Activated CD4-positive, alpha-beta T cell treated with anti-CD3 and anti-CD28 coated beads for 4 hours (primary cell): ENCODE measurements at regions not wholly inside any gene's neighbourhood (a gene's known extent, or its start where the extent isn't known, plus 50 kb on each side); places are given as distances from the start of the nearest gene placed in this dataset.
"Not testable (repeated sequence)": the region's sequence is repeated elsewhere in the genome, so short reads cannot be mapped to it uniquely, and the experiment has no call there.

ENCODE experiments used
- DNase-seq, 2 donors: peaks; one replicate each; pipeline ENCODE4 v3.0.0-alpha.2; 2020

GRCh38 chr16:29141586-29142324 lies 156.9 kb downstream of the LAT start:
- no peak for DNase-seq

DNA sequence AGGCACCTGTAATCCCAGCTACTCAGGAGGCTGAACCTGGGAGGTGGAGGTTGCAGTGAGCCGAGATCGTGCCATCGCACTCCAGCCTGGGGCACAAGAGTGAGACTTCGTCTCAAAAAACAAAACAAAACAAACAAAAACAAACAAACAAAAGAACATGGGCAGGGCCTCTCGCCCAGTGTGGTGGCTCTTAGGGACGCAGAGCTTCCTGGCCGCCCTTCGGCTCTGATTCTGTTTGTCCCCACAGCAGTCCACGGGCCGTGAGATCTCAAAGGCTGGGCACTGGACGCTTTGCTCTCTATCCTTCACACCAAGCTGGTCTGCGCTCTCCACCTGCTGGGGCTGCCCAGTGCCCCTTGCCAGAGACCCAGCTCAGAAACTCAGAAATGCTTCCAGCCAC lies 156.3 kb downstream of the LAT start:
- not testable (repeated sequence) for DNase-seq

- not testable (repeated sequence) for DNase-seq
These were observed 155.3 kb downstream of the LAT start for GRCh38 chr16:29139901-29140855.

DNA sequence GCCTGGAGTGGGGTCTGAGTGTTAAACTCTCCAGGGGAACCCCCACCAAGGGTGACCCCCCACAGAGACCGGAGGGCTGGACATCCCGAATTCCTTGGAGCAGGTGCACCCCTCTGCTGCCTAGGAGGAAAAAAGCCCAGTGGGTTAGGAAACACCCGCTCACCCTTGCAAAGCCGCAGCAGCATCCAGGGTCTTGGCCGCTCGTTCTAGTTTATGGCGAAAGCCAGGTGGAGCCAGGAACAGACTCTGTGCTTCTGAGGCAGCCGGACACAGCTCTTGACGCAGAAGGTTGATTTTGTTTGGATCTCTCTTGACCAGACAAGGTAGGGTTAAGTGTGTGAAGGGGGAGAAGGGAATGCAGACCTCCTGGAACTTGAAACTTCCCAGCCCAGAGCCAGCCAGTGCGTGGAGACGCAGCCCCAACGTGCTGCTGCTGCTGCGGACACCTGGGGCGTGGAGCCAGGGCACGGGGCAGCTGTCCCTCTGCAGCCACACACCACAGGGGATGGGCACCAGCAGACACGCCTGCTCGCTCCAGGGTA lies 154.5 kb downstream of the LAT start:
- DNase-seq, result no peak

GRCh38 chr16:29138698-29139097 lies 153.8 kb downstream of the LAT start:
- DNase-seq, result not testable (repeated sequence)

DNA sequence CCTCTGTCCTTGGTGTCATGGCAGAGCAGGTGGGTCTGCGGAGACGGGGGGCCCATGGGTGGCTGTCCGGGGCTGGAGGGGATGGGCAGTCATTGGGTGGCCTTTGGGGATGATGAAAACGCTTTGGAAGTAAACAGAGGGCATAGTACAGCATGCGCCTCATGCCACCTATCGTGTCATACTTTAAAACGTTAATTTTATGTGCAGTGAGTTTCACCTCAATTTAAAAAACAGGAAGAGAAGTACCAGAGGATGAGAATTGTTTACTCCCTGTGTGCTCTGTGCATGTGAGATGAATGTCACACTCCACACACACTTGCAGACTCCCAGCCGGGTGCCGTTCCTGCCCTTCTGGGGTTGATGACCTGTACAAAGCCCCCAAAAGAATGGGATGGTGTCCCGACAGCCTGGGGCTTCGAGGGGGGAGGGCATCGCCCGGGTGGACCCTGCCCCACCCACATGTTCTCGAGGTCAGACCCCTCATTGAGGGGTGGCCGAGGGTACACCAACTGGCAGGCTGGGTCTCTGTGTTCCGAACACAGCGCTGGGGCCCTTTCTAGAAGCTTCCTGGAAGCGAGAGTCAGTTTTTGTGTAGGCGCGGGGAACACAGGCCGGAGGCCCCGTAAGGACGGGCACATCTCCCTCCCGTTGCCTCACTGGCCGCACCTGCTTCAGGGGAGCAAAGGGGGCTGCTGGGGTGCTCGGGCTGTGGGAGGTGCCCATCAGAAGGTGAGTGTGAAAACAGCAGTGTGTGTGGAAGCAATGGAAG lies 153.2 kb downstream of the LAT start:
- DNase-seq, result not testable (repeated sequence)

- not testable (repeated sequence) for DNase-seq
These were observed 152.6 kb downstream of the LAT start for GRCh38 chr16:29137461-29137860.

DNA sequence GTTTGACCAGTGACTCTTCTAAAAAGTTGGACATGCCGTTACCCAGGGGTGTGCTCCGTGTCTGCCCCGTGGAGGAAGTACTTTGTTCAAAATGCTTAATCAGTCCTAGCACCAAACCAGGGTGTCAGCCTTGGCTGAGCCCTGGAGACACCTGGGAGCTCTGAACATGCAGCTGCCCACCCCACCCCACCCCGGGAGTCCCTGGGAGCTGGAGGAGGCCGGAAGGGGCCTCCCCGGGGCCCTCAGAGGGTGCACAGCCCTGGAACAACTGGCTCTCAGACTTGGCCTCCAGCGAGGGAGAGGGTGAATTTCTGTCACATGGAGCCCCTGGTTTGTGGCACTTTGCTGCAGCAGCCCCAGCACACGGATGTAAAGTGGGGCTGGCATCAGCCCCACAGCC lies 152.1 kb downstream of the LAT start:
- not testable (repeated sequence) for DNase-seq

GRCh38 chr16:29136046-29136696 lies 151.3 kb downstream of the LAT start:
- DNase-seq, result not testable (repeated sequence)

DNA sequence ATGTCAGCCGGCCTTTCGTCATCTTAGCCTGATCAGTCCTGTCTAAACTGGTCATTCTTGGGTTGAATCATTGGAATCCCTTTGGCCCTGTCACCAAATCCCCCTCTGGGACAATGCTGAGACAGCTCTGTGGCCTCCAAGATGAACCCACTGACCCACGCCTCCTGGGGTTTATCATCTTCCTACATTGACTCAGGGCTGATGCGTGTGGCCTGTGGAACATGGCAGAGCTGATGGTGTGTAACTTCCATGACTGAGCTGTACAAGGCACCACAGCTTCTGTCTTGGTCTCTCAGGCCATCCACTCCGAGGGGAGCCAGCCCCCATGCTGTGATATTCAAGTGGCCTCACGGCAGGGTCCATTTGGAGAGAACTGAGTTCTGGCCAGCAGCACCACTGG lies 150.2 kb downstream of the LAT start:
- DNase-seq, result not testable (repeated sequence)

DNA sequence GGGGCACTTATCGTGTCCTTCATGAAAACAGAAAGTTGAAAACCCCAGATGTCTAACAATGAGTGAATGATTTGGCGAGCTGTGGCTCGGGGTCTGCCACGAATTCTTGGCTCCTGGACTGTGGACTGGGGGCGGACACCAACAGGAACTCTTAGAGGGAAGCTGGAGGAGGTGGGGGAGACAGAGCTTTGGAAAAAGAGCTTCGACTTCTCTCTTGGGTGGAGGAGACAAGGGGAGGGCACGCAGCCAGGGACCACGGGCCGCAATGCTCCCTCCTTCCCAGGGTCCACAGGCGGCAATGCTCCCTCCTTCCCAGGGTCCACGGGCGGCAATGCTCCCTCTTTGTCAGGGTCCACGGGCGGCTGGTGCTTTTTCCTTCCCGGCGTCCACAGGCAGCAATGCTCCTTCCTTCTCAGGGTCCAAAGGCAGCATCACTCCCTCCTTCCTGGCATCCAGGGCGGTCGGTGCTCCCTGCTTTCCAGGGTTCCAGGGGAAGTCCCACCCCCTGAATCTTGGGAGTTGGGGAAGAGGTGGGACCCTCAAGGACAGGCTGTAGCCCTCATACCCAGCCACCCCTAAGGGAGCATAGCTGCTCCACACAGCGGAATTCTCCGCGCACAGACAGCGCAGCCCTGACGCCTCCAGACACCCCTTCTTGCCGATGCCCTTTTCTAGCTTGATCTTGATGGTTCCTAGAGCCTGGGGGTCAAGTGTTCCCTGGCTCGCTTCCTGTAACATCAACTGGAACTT lies 149.0 kb downstream of the LAT start:
- DNase-seq, result not testable (repeated sequence)

DNA sequence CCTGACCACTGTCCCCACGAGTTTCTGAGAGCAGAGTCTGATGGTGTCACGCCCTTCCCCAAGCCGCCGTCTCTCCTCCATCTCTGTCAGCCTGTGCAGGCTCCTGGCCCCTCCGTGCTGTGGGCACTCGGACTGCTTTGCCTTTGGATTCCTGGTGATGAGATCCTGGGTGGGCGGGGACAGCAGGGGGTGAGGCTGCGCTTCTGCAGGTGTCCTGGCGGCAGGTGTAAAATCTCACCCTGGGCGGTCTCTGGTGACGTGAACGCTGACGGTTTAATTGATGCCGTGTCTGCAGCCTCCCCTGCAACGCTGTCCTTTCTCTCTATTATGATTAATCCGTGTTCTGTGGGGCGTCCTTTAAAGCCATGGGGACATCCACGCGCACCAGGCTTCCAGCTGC lies 148.0 kb downstream of the LAT start:
- DNase-seq, result not testable (repeated sequence)

- DNase-seq, result not testable (repeated sequence)
These were observed 147.6 kb downstream of the LAT start for GRCh38 chr16:29132444-29132843.

DNA sequence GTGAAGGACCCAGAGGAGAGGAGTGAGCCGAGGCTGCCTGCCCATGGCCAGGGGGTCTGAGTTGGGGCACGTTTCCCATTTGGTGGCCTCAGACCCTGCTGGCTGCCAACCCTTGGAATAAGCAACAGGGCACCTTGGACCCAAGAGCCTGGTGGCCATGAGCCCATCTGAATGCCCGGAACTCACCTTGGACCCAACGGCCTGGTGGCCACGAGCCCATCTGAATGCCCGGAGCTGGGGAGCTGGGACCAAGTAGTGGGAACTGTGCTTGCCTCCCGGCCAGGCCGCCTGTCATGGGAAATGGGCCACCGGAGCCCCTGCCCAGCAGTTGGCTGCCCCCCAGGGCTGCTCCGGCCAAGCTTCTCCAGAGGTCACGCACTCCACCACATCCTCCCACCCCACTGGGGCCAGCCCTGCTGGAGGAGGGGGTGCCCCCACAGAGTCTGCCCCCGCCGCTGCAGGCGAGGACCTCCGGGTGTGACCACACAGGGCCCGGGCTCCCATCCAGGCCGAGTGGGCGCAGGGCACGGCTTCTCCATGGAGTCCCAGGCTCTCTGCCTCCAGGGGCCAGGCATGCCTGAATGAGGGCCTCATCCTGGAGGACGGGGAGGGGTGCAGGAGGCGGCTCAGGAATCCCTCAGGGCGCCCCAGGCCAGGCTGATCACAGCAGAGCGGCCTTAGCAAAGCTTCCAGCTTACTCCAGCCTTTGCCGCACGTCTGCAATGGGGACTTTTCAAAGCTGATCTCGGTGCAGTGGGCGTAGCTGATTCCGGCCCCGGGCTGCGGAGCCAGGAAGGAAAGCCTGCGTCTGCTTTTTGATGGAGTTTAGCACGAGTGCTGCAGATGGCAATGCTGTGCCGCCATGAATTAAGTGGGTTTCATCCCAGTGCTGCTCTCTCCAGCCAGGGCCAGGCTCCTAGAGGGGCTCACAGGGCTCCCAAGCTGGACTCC lies 146.3 kb downstream of the LAT start:
- DNase-seq, result not testable (repeated sequence)

DNA sequence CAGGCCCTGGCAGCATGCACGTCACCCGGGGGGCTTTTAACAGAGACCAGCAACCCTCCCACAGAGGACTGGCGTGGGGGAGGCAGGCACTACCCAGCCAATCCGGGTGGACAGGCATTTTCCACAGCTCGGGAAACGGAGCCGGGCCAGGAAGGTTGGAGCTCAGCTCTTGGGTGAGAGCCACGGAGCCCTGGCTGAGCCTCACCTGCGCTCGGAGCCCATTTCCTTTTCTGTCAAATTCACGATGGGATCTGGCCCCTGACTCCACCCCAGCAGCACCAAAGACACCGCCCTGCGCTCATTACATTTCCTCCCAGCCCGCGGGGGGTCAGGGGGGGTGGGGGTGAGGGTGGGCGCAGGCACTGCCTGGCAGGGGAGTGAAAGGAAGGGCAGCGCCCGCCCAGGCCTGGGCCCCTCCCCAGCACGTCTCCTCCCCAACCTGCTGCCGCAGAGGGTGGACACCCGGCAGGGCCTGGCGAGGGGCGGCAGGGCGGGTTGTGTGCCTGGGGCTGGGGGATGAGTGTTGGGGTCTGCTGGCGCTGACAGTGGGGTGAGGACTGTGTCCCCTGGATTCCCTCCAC lies 145.4 kb downstream of the LAT start:
- DNase-seq, result not testable (repeated sequence)

DNA sequence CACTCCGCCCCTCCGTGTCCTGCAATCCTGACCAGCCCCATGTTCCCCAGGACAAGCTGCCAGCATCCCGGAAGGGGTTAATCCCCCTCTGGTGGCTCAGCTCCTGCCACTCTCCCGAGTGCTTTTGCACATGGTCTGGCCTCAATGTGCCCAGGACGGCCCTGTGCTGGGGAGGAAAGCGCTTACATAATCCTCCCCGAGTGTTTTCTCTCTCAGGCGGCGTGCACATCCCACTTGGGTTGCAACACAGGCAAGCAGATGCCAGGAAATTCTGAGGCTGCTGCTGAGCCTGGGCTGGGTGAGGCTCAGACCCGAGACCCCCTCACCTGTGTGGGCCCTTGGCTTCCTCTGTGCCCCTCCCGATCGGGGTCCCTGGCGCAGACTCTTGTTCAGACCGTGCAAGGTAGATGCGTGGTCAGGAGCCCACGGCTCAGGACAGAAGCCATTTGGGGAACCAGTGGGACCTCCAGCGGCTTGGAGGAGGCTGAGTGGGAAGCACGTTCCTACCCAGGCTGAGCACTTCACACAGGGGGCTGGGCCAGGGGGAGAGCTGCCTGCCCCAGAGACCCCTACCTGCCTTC lies 144.7 kb downstream of the LAT start:
- not testable (repeated sequence) for DNase-seq

DNA sequence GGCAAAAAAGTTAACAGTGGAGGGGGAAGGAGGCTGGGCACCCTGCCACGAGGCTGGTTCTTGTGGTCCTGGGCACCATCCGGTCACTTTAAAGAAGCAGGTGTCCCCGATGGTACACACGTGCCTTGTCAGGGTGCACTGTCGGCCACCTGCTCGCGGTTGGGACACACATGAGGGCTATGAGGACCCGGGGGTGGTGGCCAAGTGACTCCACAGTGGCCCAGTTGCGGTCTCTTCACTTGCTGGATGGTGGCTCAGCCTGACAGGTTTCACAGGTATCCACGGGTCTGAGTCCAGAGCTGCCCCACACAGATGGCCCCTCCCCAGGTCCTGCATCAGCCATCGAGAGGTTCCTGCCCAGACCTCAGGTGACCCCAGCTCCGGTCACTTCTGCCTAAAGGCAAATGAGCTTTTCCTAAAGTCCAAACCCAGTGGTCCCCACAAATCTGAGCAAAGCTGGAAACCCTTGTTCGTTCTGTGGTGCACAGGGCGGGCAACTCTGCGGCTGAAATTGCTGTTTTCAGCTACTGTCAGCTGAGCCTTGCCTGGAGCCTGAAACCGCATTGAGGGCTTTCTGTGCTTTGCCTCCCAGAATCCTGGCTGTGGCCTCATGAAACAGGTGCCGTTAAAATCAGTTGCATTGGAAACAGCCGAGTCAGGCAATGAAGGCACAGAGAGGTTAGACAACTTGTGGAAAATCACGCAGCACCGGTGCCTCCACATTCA lies 144.0 kb downstream of the LAT start:
- DNase-seq, result not testable (repeated sequence)

GRCh38 chr16:29127806-29128420 lies 143.1 kb downstream of the LAT start:
- DNase-seq, result not testable (repeated sequence)
